ENCODE measurements at regions not wholly inside any gene's neighbourhood (a gene's known extent, or its start where the extent isn't known, plus 50 kb on each side); places are given as distances from the start of the nearest gene placed in this dataset.

GRCh38 chr4:16988814-16989213, 90.4 kb upstream of the LDB2 start:
- no peak overlapping the region for H3K4me3 ChIP-seq
- no peak overlapping the region for H3K27ac ChIP-seq
- peaks cover 0 to 4% (median 0%) of the 10 kb centered on the region in 4 donors for H3K4me1 ChIP-seq
- 76 to 87% methylated on average over 2 of the region's 2 CpGs for WGBS, 2 donors
- no peaks in the 10 kb centered on the region for H3K9me3 ChIP-seq
- no peaks in the 10 kb centered on the region for H3K36me3 ChIP-seq
- TF ChIP-seq POLR2AphosphoS5 (IDR thresholded peaks at IDR 0.05) (no peak), POLR2A (IDR thresholded peaks at IDR 0.05) (no peak)
- no peaks in the 10 kb centered on the region for H3K27me3 ChIP-seq
- no peak for DNase-seq
- intact Hi-C loops (cut with DNase I) = no loop called here

- Histone ChIP-seq H3K9me3 (no peaks in the 10 kb centered on the region), H3K27ac (no peak overlapping the region), H3K36me3 (no peaks in the 10 kb centered on the region), H3K27me3 (no peaks in the 10 kb centered on the region), H3K4me3 (no peak overlapping the region), H3K4me1 (no peaks in the 10 kb centered on the region)
- no peak for TF ChIP-seq POLR2A (IDR thresholded peaks at IDR 0.05)
- no peak for TF ChIP-seq CTCF (IDR thresholded peaks at IDR 0.05)
- TF ChIP-seq POLR2AphosphoS5 (IDR thresholded peaks at IDR 0.05) = no peak
- TF ChIP-seq EP300 (IDR thresholded peaks at IDR 0.05) = no peak
- no peak for DNase-seq
- intact Hi-C loops (cut with DNase I) = no loop called here
These were observed 78.6 kb upstream of the LDB2 start for GRCh38 chr4:16977081-16977480.

- TF ChIP-seq POLR2AphosphoS5 (IDR thresholded peaks at IDR 0.05) (peak; percentile 69 to 81 (median 76)), CTCF (IDR thresholded peaks at IDR 0.05) (no peak), EP300 (IDR thresholded peaks at IDR 0.05) (peak in 2 of 4 donors; percentile 13 to 52), POLR2A (IDR thresholded peaks at IDR 0.05) (no peak)
- peak; percentile 95 for DNase-seq
- H3K4me3 ChIP-seq = no peak overlapping the region
- H3K9me3 ChIP-seq = no peaks in the 10 kb centered on the region
- no peaks in the 10 kb centered on the region for H3K27me3 ChIP-seq
- H3K27ac ChIP-seq = peak overlapping the region; percentile 64 to 77 (median 74)
- 66 to 70% methylated on average over 8 of the region's 8 CpGs for WGBS, 2 donors
- no peaks in the 10 kb centered on the region for H3K36me3 ChIP-seq
- H3K4me1 ChIP-seq = peaks cover 0 to 30% (median 29%) of the 10 kb centered on the region in 4 donors
- intact Hi-C loops (cut with DNase I) = loop anchor here (2.0 to 10.0 kb wide), 3 partner anchors 72 to 275 kb away; partner anchors contain the start of gene LDB2
These were observed 71.3 kb upstream of the LDB2 start for GRCh38 chr4:16969696-16970135.

GRCh38 chr4:16967722-16968121, 69.3 kb upstream of the LDB2 start:
- WGBS, 2 donors = 65 to 66% methylated on average over 5 of the region's 5 CpGs
- Histone ChIP-seq H3K36me3 (no peaks in the 10 kb centered on the region), H3K27me3 (no peaks in the 10 kb centered on the region), H3K4me1 (peaks cover 0 to 30% (median 29%) of the 10 kb centered on the region in 4 donors), H3K27ac (peak overlapping the region in 3 of 4 donors; percentile 45 to 74 (median 56)), H3K4me3 (no peak overlapping the region), H3K9me3 (no peaks in the 10 kb centered on the region)
- DNase-seq = peak; percentile 87
- intact Hi-C loops (cut with DNase I) = loop anchor here (2.0 to 10.0 kb wide), 3 partner anchors 70 to 273 kb away; partner anchors contain the start of gene LDB2
- TF ChIP-seq CTCF (IDR thresholded peaks at IDR 0.05) (no peak), POLR2AphosphoS5 (IDR thresholded peaks at IDR 0.05) (peak in 3 of 4 donors; percentile 24 to 58 (median 39))

- no peaks in the 10 kb centered on the region for H3K27me3 ChIP-seq
- no peak for DNase-seq
- peaks cover 0 to 12% (median 3%) of the 10 kb centered on the region in 4 donors for H3K9me3 ChIP-seq
- intact Hi-C loops (cut with DNase I) = no loop called here
- H3K36me3 ChIP-seq = no peaks in the 10 kb centered on the region
- H3K4me1 ChIP-seq = no peaks in the 10 kb centered on the region
- TF ChIP-seq POLR2AphosphoS5 (IDR thresholded peaks at IDR 0.05) = no peak
- no peak for TF ChIP-seq POLR2A (IDR thresholded peaks at IDR 0.05)
- TF ChIP-seq EP300 (IDR thresholded peaks at IDR 0.05) = no peak
- TF ChIP-seq CTCF (IDR thresholded peaks at IDR 0.05) = no peak
- H3K27ac ChIP-seq = no peak overlapping the region
- H3K4me3 ChIP-seq = no peak overlapping the region
- 85% methylated on average over 1 of the region's 1 CpG for WGBS, 2 donors
These were observed 60.9 kb upstream of the LDB2 start for GRCh38 chr4:16959305-16959704.

Data from sigmoid colon (tissue), 6 donors.